DOHH2 (cell line): ENCODE measurements at regions not wholly inside any gene's neighbourhood (a gene's known extent, or its start where the extent isn't known, plus 50 kb on each side); places are given as distances from the start of the nearest gene placed in this dataset.

Experiments used
- H3F3A ChIP-seq: fragments of 200-600 bp; sonication (generic), shearing (Covaris generic); 2 replicates; pipeline ENCODE4 v1.6.0; 2016; ENCODE audit warnings: antibody characterized with exemption, mild to moderate bottlenecking; ENCODE audit not compliant: control insufficient read depth, insufficient read depth
- H3K27ac ChIP-seq: fragments of 200-600 bp; sonication (generic); 2 replicates; pipeline ENCODE4 v1.5.1; 2014; ENCODE audit warnings: low read depth, mild to moderate bottlenecking, low read length, moderate library complexity
- H3K27me3 ChIP-seq: fragments of 200-600 bp; sonication (generic); 2 replicates; pipeline ENCODE4 v1.6.1; 2014; ENCODE audit warnings: mild to moderate bottlenecking, low read length, mixed read lengths; ENCODE audit not compliant: control insufficient read depth
- H3K36me3 ChIP-seq: fragments of 200-600 bp; sonication (generic); 2 replicates; pipeline ENCODE4 v1.6.1; 2014; ENCODE audit warnings: mild to moderate bottlenecking, low read length, moderate library complexity, mixed read lengths; ENCODE audit not compliant: control insufficient read depth
- H3K4me1 ChIP-seq: fragments of 200-600 bp; sonication (generic); 2 replicates; pipeline ENCODE4 v1.6.1; 2014; ENCODE audit warnings: mild to moderate bottlenecking, low read length, mixed read lengths; ENCODE audit not compliant: control insufficient read depth
- H3K4me2 ChIP-seq: fragments of 200-600 bp; sonication (generic); 2 replicates; pipeline ENCODE4 v1.6.0; 2014; ENCODE audit warnings: mild to moderate bottlenecking, low read length, moderate library complexity
- H3K4me3 ChIP-seq: fragments of 200-600 bp; sonication (generic); 2 replicates; pipeline ENCODE4 v1.5.1; 2014; ENCODE audit warnings: mild to moderate bottlenecking, low read length, mixed read lengths
- H3K79me2 ChIP-seq: fragments of 200-600 bp; sonication (generic); 2 replicates; pipeline ENCODE4 v1.6.1; 2014; ENCODE audit warnings: mild to moderate bottlenecking, low read length, mixed read lengths; ENCODE audit not compliant: control insufficient read depth
- H3K9me2 ChIP-seq: fragments of 200-600 bp; sonication (generic); replicated peaks from 2 replicates; pipeline ENCODE4 v1.6.1; 2014; ENCODE audit warnings: mild to moderate bottlenecking, low read length, mixed read lengths; ENCODE audit not compliant: control insufficient read depth
- H3K9me3 ChIP-seq: fragments of 200-600 bp; sonication (generic); 2 replicates; pipeline ENCODE4 v1.6.1; 2014; ENCODE audit warnings: antibody characterized with exemption, low read length, mixed read lengths; ENCODE audit not compliant: control insufficient read depth, insufficient read depth
- H4K20me1 ChIP-seq: fragments of 200-600 bp; sonication (generic); 2 replicates; pipeline ENCODE4 v1.6.0; 2014; ENCODE audit warnings: low read depth, mild to moderate bottlenecking, antibody characterized with exemption, low read length, moderate library complexity; ENCODE audit not compliant: control insufficient read depth, insufficient read depth
- CTCF ChIP-seq: fragments of 200-600 bp; sonication (generic); IDR thresholded peaks from one replicate; pipeline ENCODE4 v1.5.1; 2014; ENCODE audit warnings: antibody characterized with exemption, mild to moderate bottlenecking, low read depth, low read length; ENCODE audit not compliant: poor library complexity, severe bottlenecking
- EZH2phosphoT487 ChIP-seq: fragments of 200-600 bp; sonication (generic); IDR thresholded peaks from 2 replicates; pipeline ENCODE4 v1.6.1; 2017; ENCODE audit warnings: borderline replicate concordance, mild to moderate bottlenecking, antibody characterized with exemption, low read length, moderate library complexity, mixed read lengths

GRCh38 chr3:168239287-168239686 lies 143.6 kb upstream of the GOLIM4 start:
- no peaks in the 10 kb centered on the region for H3K9me2 ChIP-seq
- no peak overlapping the region for H3K4me2 ChIP-seq
- no peaks in the 10 kb centered on the region for H3K79me2 ChIP-seq
- no peaks in the 10 kb centered on the region for H3K36me3 ChIP-seq
- H3K27me3 ChIP-seq = no peaks in the 10 kb centered on the region
- H3K4me1 ChIP-seq = no peaks in the 10 kb centered on the region
- no peaks in the 10 kb centered on the region for H4K20me1 ChIP-seq
- no peaks in the 10 kb centered on the region for H3F3A ChIP-seq
- no peaks in the 10 kb centered on the region for H3K9me3 ChIP-seq
- TF ChIP-seq EZH2phosphoT487 (no peak), CTCF (no peak)
- H3K4me3 ChIP-seq = no peak overlapping the region
- H3K27ac ChIP-seq = no peak overlapping the region

- Histone ChIP-seq H3K27ac (no peak overlapping the region), H3K9me3 (no peaks in the 10 kb centered on the region), H3K79me2 (no peaks in the 10 kb centered on the region), H3K4me3 (no peak overlapping the region), H3K4me2 (no peak overlapping the region), H4K20me1 (no peaks in the 10 kb centered on the region), H3K36me3 (no peaks in the 10 kb centered on the region), H3K4me1 (no peaks in the 10 kb centered on the region), H3F3A (no peaks in the 10 kb centered on the region), H3K9me2 (no peaks in the 10 kb centered on the region), H3K27me3 (no peaks in the 10 kb centered on the region)
- TF ChIP-seq CTCF (no peak), EZH2phosphoT487 (no peak)
Observed at GRCh38 chr3:168233001-168233400, 137.3 kb upstream of the GOLIM4 start.

GRCh38 chr3:168223085-168223484 lies 127.4 kb upstream of the GOLIM4 start:
- no peaks in the 10 kb centered on the region for H3K36me3 ChIP-seq
- no peaks in the 10 kb centered on the region for H3K9me3 ChIP-seq
- no peaks in the 10 kb centered on the region for H3K4me1 ChIP-seq
- H3K4me3 ChIP-seq = no peak overlapping the region
- H3K79me2 ChIP-seq = no peaks in the 10 kb centered on the region
- no peaks in the 10 kb centered on the region for H3K9me2 ChIP-seq
- TF ChIP-seq CTCF = no peak
- no peak for TF ChIP-seq EZH2phosphoT487
- no peaks in the 10 kb centered on the region for H4K20me1 ChIP-seq
- H3K4me2 ChIP-seq = no peak overlapping the region
- no peaks in the 10 kb centered on the region for H3F3A ChIP-seq
- no peaks in the 10 kb centered on the region for H3K27me3 ChIP-seq
- H3K27ac ChIP-seq = no peak overlapping the region

- Histone ChIP-seq H3K9me3 (no peaks in the 10 kb centered on the region), H3K27me3 (no peaks in the 10 kb centered on the region), H3F3A (no peaks in the 10 kb centered on the region), H3K4me2 (no peak overlapping the region), H3K79me2 (no peaks in the 10 kb centered on the region), H3K36me3 (no peaks in the 10 kb centered on the region), H3K9me2 (no peaks in the 10 kb centered on the region), H3K27ac (no peak overlapping the region), H3K4me1 (no peaks in the 10 kb centered on the region), H4K20me1 (no peaks in the 10 kb centered on the region), H3K4me3 (no peak overlapping the region)
- no peak for TF ChIP-seq CTCF
- no peak for TF ChIP-seq EZH2phosphoT487
Observed at GRCh38 chr3:168220556-168220955, 124.8 kb upstream of the GOLIM4 start.
